ENCODE measurements at regions not wholly inside any gene's neighbourhood (a gene's known extent, or its start where the extent isn't known, plus 50 kb on each side); places are given as distances from the start of the nearest gene placed in this dataset.

DNA sequence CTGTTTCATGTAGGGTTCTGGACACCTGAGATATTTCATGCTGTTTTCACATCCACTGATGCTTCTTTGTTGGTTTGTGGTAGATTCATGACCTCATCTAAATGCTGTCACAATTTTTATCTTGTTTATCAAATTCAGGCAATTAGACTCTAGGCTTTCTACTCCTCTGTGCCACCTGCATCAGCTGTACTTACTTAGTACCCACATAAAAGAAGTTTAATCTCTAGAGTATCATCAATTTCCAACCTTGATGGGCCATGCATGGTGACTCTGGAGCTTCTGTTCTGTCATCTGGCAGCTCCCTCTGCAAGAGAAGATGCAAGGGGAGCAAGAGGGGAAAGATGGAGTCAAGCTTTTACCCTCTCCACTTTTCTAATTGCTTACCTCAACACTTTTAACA lies 195.9 kb upstream of the VWC2 start (continued):
- TF ChIP-seq, protein P1, sequence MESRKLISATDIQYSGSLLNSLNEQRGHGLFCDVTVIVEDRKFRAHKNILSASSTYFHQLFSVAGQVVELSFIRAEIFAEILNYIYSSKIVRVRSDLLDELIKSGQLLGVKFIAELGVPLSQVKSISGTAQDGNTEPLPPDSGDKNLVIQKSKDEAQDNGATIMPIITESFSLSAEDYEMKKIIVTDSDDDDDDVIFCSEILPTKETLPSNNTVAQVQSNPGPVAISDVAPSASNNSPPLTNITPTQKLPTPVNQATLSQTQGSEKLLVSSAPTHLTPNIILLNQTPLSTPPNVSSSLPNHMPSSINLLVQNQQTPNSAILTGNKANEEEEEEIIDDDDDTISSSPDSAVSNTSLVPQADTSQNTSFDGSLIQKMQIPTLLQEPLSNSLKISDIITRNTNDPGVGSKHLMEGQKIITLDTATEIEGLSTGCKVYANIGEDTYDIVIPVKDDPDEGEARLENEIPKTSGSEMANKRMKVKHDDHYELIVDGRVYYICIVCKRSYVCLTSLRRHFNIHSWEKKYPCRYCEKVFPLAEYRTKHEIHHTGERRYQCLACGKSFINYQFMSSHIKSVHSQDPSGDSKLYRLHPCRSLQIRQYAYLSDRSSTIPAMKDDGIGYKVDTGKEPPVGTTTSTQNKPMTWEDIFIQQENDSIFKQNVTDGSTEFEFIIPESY (IDR thresholded peaks at IDR 0.05): no peak
- TF ChIP-seq EGR1 (IDR thresholded peaks at IDR 0.05; ENCODE audit: low read depth in 2 of 2): no peak

DNA sequence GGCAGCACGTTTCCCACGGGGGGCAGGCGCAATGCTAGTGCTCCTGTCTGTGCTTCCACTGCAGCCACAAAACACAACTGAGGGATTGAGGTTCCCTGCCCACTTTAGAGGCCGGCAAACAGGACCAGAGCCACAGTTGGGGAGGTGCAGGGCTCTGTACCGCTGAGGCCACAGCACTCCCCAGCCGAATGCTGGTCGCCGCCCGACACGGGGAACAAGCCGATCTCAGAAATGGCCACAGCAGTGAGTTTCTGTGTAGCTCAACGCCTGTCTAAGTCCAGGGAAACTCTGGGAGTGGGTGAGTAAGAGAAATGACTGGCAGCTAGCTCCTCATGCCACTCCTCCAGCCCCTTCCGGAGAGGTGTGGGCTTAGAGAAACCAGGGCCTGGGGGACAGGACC lies 194.0 kb upstream of the VWC2 start:
- Histone ChIP-seq H3K36me3 (ENCODE audit: control insufficient read depth in 4 of 4, insufficient read depth in 3 of 4, low read depth in 1 of 4, low read length in 3 of 4) (no peaks in the 10 kb centered on the region), H3K9ac (ENCODE audit: low read depth in 1 of 2, low read length in 2 of 2) (no peak overlapping the region), H3K4me1 (ENCODE audit: control insufficient read depth in 4 of 4, insufficient read depth in 4 of 4, low read length in 3 of 4) (no peaks in the 10 kb centered on the region), H3K9me3 (ENCODE audit: control insufficient read depth in 4 of 4, low read length in 3 of 4) (no peaks in the 10 kb centered on the region), H3K4me3 (ENCODE audit: low read depth in 1 of 3, low read length in 3 of 3) (no peak overlapping the region), H3K27ac (ENCODE audit: low read depth in 1 of 2, low read length in 2 of 2) (no peak overlapping the region), H3K27me3 (ENCODE audit: control insufficient read depth in 4 of 4, insufficient read depth in 4 of 4, low read length in 3 of 4) (peaks cover 0 to 4% (median 0%) of the 10 kb centered on the region in 4 donors)
- no peak for TF ChIP-seq TAF1 (conservative IDR thresholded peaks at IDR 0.05)
- TF ChIP-seq RAD21 (IDR thresholded peaks at IDR 0.05): no peak
- no peak for TF ChIP-seq NR2F2 (IDR thresholded peaks at IDR 0.05)
- TF ChIP-seq, protein P1 (IDR thresholded peaks at IDR 0.05): no peak
- no peak for TF ChIP-seq FOXA2 (IDR thresholded peaks at IDR 0.05)
- TF ChIP-seq, protein P2, sequence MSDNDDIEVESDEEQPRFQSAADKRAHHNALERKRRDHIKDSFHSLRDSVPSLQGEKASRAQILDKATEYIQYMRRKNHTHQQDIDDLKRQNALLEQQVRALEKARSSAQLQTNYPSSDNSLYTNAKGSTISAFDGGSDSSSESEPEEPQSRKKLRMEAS (IDR thresholded peaks at IDR 0.05): no peak
- no peak for TF ChIP-seq SP1 (IDR thresholded peaks at IDR 0.05)
- TF ChIP-seq HNF4A (conservative IDR thresholded peaks at IDR 0.05): no peak
- TF ChIP-seq, protein P3, sequence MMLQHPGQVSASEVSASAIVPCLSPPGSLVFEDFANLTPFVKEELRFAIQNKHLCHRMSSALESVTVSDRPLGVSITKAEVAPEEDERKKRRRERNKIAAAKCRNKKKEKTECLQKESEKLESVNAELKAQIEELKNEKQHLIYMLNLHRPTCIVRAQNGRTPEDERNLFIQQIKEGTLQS (IDR thresholded peaks at IDR 0.05): no peak
- TF ChIP-seq FOXA1 (IDR thresholded peaks at IDR 0.05): no peak
- TF ChIP-seq, protein P4, sequence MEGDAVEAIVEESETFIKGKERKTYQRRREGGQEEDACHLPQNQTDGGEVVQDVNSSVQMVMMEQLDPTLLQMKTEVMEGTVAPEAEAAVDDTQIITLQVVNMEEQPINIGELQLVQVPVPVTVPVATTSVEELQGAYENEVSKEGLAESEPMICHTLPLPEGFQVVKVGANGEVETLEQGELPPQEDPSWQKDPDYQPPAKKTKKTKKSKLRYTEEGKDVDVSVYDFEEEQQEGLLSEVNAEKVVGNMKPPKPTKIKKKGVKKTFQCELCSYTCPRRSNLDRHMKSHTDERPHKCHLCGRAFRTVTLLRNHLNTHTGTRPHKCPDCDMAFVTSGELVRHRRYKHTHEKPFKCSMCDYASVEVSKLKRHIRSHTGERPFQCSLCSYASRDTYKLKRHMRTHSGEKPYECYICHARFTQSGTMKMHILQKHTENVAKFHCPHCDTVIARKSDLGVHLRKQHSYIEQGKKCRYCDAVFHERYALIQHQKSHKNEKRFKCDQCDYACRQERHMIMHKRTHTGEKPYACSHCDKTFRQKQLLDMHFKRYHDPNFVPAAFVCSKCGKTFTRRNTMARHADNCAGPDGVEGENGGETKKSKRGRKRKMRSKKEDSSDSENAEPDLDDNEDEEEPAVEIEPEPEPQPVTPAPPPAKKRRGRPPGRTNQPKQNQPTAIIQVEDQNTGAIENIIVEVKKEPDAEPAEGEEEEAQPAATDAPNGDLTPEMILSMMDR (IDR thresholded peaks at IDR 0.05; ENCODE audit: low read depth, low read length, missing input control): no peak
- no peak for TF ChIP-seq YY1 (IDR thresholded peaks at IDR 0.05)
- TF ChIP-seq, protein P5, sequence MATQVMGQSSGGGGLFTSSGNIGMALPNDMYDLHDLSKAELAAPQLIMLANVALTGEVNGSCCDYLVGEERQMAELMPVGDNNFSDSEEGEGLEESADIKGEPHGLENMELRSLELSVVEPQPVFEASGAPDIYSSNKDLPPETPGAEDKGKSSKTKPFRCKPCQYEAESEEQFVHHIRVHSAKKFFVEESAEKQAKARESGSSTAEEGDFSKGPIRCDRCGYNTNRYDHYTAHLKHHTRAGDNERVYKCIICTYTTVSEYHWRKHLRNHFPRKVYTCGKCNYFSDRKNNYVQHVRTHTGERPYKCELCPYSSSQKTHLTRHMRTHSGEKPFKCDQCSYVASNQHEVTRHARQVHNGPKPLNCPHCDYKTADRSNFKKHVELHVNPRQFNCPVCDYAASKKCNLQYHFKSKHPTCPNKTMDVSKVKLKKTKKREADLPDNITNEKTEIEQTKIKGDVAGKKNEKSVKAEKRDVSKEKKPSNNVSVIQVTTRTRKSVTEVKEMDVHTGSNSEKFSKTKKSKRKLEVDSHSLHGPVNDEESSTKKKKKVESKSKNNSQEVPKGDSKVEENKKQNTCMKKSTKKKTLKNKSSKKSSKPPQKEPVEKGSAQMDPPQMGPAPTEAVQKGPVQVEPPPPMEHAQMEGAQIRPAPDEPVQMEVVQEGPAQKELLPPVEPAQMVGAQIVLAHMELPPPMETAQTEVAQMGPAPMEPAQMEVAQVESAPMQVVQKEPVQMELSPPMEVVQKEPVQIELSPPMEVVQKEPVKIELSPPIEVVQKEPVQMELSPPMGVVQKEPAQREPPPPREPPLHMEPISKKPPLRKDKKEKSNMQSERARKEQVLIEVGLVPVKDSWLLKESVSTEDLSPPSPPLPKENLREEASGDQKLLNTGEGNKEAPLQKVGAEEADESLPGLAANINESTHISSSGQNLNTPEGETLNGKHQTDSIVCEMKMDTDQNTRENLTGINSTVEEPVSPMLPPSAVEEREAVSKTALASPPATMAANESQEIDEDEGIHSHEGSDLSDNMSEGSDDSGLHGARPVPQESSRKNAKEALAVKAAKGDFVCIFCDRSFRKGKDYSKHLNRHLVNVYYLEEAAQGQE (IDR thresholded peaks at IDR 0.05): no peak
- TF ChIP-seq EGR1 (IDR thresholded peaks at IDR 0.05; ENCODE audit: low read depth in 2 of 2): no peak
- no peak for TF ChIP-seq GABPA (IDR thresholded peaks at IDR 0.05 in 1 of 2, conservative IDR thresholded peaks at IDR 0.05 in 1 of 2)
- TF ChIP-seq JUND (IDR thresholded peaks at IDR 0.05): no peak
- TF ChIP-seq RXRA (IDR thresholded peaks at IDR 0.05): no peak
- no peak for TF ChIP-seq HNF4G (IDR thresholded peaks at IDR 0.05)
- DNase-seq (ENCODE audit: low spot score): no peak
- 77% methylated on average over 13 of the region's 13 CpGs for WGBS

Data from liver (tissue), 8 donors.